ENCODE measurements at regions not wholly inside any gene's neighbourhood (a gene's known extent, or its start where the extent isn't known, plus 50 kb on each side); places are given as distances from the start of the nearest gene placed in this dataset.

DNA sequence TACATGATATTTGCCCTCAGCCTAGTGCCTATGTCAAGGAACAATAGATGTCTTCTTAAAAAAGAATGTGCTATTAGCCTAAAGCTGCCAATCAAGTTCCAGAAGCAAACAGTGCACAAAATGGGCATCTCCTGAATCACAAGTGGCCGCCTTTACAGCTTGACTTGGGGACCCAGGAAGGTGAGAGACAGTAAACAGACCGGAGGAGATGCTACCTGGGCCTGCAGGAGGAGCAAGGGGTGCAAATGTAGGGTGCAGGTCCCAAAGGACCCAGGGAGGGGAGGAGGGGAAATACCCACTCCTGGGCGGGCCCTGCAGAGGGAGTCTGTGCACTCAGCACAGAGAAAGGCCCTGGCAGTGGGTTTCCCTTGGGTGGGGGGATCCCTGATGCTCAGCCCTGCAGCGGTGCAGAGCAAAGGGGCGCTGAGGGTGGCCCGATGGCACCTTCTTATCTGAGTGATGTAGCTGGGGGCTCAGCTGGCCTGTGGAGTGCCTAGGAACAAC lies 147.7 kb downstream of the WDR11 start:
- TF ChIP-seq, protein P1, sequence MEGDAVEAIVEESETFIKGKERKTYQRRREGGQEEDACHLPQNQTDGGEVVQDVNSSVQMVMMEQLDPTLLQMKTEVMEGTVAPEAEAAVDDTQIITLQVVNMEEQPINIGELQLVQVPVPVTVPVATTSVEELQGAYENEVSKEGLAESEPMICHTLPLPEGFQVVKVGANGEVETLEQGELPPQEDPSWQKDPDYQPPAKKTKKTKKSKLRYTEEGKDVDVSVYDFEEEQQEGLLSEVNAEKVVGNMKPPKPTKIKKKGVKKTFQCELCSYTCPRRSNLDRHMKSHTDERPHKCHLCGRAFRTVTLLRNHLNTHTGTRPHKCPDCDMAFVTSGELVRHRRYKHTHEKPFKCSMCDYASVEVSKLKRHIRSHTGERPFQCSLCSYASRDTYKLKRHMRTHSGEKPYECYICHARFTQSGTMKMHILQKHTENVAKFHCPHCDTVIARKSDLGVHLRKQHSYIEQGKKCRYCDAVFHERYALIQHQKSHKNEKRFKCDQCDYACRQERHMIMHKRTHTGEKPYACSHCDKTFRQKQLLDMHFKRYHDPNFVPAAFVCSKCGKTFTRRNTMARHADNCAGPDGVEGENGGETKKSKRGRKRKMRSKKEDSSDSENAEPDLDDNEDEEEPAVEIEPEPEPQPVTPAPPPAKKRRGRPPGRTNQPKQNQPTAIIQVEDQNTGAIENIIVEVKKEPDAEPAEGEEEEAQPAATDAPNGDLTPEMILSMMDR (IDR thresholded peaks at IDR 0.05 in 4 of 5, conservative IDR thresholded peaks at IDR 0.05 in 1 of 5), result no peak
- TF ChIP-seq POLR2A (IDR thresholded peaks at IDR 0.05), result no peak

Data from gastrocnemius medialis (tissue), 4 donors.